Activated naive CD8-positive, alpha-beta T cell (primary cell): ENCODE measurements at regions not wholly inside any gene's neighbourhood (a gene's known extent, or its start where the extent isn't known, plus 50 kb on each side); places are given as distances from the start of the nearest gene placed in this dataset.
"Not testable (repeated sequence)": the region's sequence is repeated elsewhere in the genome, so short reads cannot be mapped to it uniquely, and the experiment has no call there.

ENCODE experiments used
- H3K27ac Mint-ChIP-seq: one replicate; pipeline ENCODE4 v1.8.0; 2021; ENCODE audit warnings: mixed read lengths
- H3K27me3 Mint-ChIP-seq: one replicate; pipeline ENCODE4 v1.8.0; 2021; ENCODE audit warnings: mixed read lengths
- H3K36me3 Mint-ChIP-seq: one replicate; pipeline ENCODE4 v1.8.0; 2021; ENCODE audit warnings: mixed read lengths
- H3K4me1 Mint-ChIP-seq: one replicate; pipeline ENCODE4 v1.8.0; 2021; ENCODE audit warnings: low read depth, mixed read lengths
- H3K4me3 Mint-ChIP-seq: one replicate; pipeline ENCODE4 v1.8.0; 2021; ENCODE audit warnings: mild to moderate bottlenecking, mixed read lengths
- H3K9me3 Mint-ChIP-seq: one replicate; pipeline ENCODE4 v1.8.0; 2021; ENCODE audit warnings: low read depth, mixed read lengths

GRCh38 chr6:92710048-92710447, 709.3 kb downstream of the EPHA7 start:
- no peak overlapping the region for H3K4me3 Mint-ChIP-seq
- no peaks in the 10 kb centered on the region for H3K4me1 Mint-ChIP-seq
- no peak overlapping the region for H3K27ac Mint-ChIP-seq
- H3K36me3 Mint-ChIP-seq: no peaks in the 10 kb centered on the region
- H3K27me3 Mint-ChIP-seq: no peaks in the 10 kb centered on the region
- no peaks in the 10 kb centered on the region for H3K9me3 Mint-ChIP-seq

GRCh38 chr6:92708945-92709344, 710.4 kb downstream of the EPHA7 start:
- H3K27ac Mint-ChIP-seq: no peak overlapping the region
- H3K36me3 Mint-ChIP-seq: no peaks in the 10 kb centered on the region
- H3K9me3 Mint-ChIP-seq: no peaks in the 10 kb centered on the region
- H3K4me1 Mint-ChIP-seq: no peaks in the 10 kb centered on the region
- H3K4me3 Mint-ChIP-seq: no peak overlapping the region
- no peaks in the 10 kb centered on the region for H3K27me3 Mint-ChIP-seq

GRCh38 chr6:92708270-92708669, 711.1 kb downstream of the EPHA7 start:
- Mint-ChIP-seq H3K27me3 (no peaks in the 10 kb centered on the region), H3K4me3 (no peak overlapping the region), H3K9me3 (no peaks in the 10 kb centered on the region), H3K4me1 (no peaks in the 10 kb centered on the region), H3K36me3 (no peaks in the 10 kb centered on the region), H3K27ac (no peak overlapping the region)

GRCh38 chr6:92706976-92707375, 712.4 kb downstream of the EPHA7 start:
- H3K9me3 Mint-ChIP-seq: no peaks in the 10 kb centered on the region
- no peaks in the 10 kb centered on the region for H3K4me1 Mint-ChIP-seq
- H3K36me3 Mint-ChIP-seq: no peaks in the 10 kb centered on the region
- no peak overlapping the region for H3K27ac Mint-ChIP-seq
- no peak overlapping the region for H3K4me3 Mint-ChIP-seq
- no peaks in the 10 kb centered on the region for H3K27me3 Mint-ChIP-seq

GRCh38 chr6:92701425-92702096, 717.8 kb downstream of the EPHA7 start:
- no peaks in the 10 kb centered on the region for H3K9me3 Mint-ChIP-seq

GRCh38 chr6:92700411-92700810, 718.9 kb downstream of the EPHA7 start:
- Mint-ChIP-seq H3K4me3 (no peak overlapping the region), H3K36me3 (no peaks in the 10 kb centered on the region), H3K27ac (no peak overlapping the region), H3K4me1 (no peaks in the 10 kb centered on the region), H3K27me3 (no peaks in the 10 kb centered on the region), H3K9me3 (no peaks in the 10 kb centered on the region)

More at GRCh38 chr6:92701425-92702096, 717.8 kb downstream of the EPHA7 start:
- Mint-ChIP-seq H3K4me3 (no peak overlapping the region), H3K4me1 (no peaks in the 10 kb centered on the region), H3K36me3 (no peaks in the 10 kb centered on the region), H3K27ac (no peak overlapping the region), H3K27me3 (no peaks in the 10 kb centered on the region)

GRCh38 chr6:92690997-92691599, 728.3 kb downstream of the EPHA7 start:
- H3K9me3 Mint-ChIP-seq: peaks cover 9% of the 10 kb centered on the region
- no peaks in the 10 kb centered on the region for H3K27me3 Mint-ChIP-seq
- H3K4me3 Mint-ChIP-seq: no peak overlapping the region
- H3K4me1 Mint-ChIP-seq: no peaks in the 10 kb centered on the region
- H3K27ac Mint-ChIP-seq: no peak overlapping the region
- no peaks in the 10 kb centered on the region for H3K36me3 Mint-ChIP-seq

- H3K27me3 Mint-ChIP-seq: no peaks in the 10 kb centered on the region
- no peaks in the 10 kb centered on the region for H3K36me3 Mint-ChIP-seq
- no peaks in the 10 kb centered on the region for H3K4me1 Mint-ChIP-seq
- no peak overlapping the region for H3K4me3 Mint-ChIP-seq
- H3K9me3 Mint-ChIP-seq: peaks cover 11% of the 10 kb centered on the region
- H3K27ac Mint-ChIP-seq: no peak overlapping the region
Measured at GRCh38 chr6:92688342-92688741, 731.0 kb downstream of the EPHA7 start.

GRCh38 chr6:92687278-92687677, 732.1 kb downstream of the EPHA7 start:
- H3K27ac Mint-ChIP-seq: no peak overlapping the region
- H3K27me3 Mint-ChIP-seq: no peaks in the 10 kb centered on the region
- H3K4me3 Mint-ChIP-seq: no peak overlapping the region
- H3K36me3 Mint-ChIP-seq: no peaks in the 10 kb centered on the region
- H3K9me3 Mint-ChIP-seq: peaks cover 11% of the 10 kb centered on the region
- H3K4me1 Mint-ChIP-seq: no peaks in the 10 kb centered on the region

- Mint-ChIP-seq H3K9me3 (peaks cover 11% of the 10 kb centered on the region), H3K27ac (no peak overlapping the region), H3K4me1 (no peaks in the 10 kb centered on the region), H3K4me3 (no peak overlapping the region), H3K27me3 (no peaks in the 10 kb centered on the region), H3K36me3 (no peaks in the 10 kb centered on the region)
Measured at GRCh38 chr6:92684386-92684785, 735.0 kb downstream of the EPHA7 start.

GRCh38 chr6:92683748-92684147, 735.6 kb downstream of the EPHA7 start:
- H3K4me3 Mint-ChIP-seq: no peak overlapping the region
- H3K36me3 Mint-ChIP-seq: no peaks in the 10 kb centered on the region
- no peaks in the 10 kb centered on the region for H3K4me1 Mint-ChIP-seq
- H3K9me3 Mint-ChIP-seq: peaks cover 11% of the 10 kb centered on the region
- H3K27me3 Mint-ChIP-seq: no peaks in the 10 kb centered on the region
- no peak overlapping the region for H3K27ac Mint-ChIP-seq

GRCh38 chr6:92682516-92683398, 736.6 kb downstream of the EPHA7 start:
- H3K27me3 Mint-ChIP-seq: no peaks in the 10 kb centered on the region

GRCh38 chr6:92681401-92681800, 738.0 kb downstream of the EPHA7 start:
- Mint-ChIP-seq H3K9me3 (peaks cover 2% of the 10 kb centered on the region), H3K36me3 (no peaks in the 10 kb centered on the region), H3K27ac (no peak overlapping the region), H3K4me3 (no peak overlapping the region), H3K27me3 (no peaks in the 10 kb centered on the region), H3K4me1 (no peaks in the 10 kb centered on the region)

More at GRCh38 chr6:92682516-92683398, 736.6 kb downstream of the EPHA7 start:
- H3K4me1 Mint-ChIP-seq: no peaks in the 10 kb centered on the region
- H3K4me3 Mint-ChIP-seq: no peak overlapping the region
- no peak overlapping the region for H3K27ac Mint-ChIP-seq
- no peaks in the 10 kb centered on the region for H3K36me3 Mint-ChIP-seq
- H3K9me3 Mint-ChIP-seq: peaks cover 7% of the 10 kb centered on the region

- H3K4me1 Mint-ChIP-seq, H3K4me3 Mint-ChIP-seq, H3K36me3 Mint-ChIP-seq, H3K27me3 Mint-ChIP-seq, H3K27ac Mint-ChIP-seq: not testable (repeated sequence)
- peaks cover 15% of the 10 kb centered on the region for H3K9me3 Mint-ChIP-seq
Measured at GRCh38 chr6:92671462-92671861, 747.9 kb downstream of the EPHA7 start.

- no peak overlapping the region for H3K27ac Mint-ChIP-seq
- peaks cover 7% of the 10 kb centered on the region for H3K9me3 Mint-ChIP-seq
- no peaks in the 10 kb centered on the region for H3K4me1 Mint-ChIP-seq
- no peaks in the 10 kb centered on the region for H3K36me3 Mint-ChIP-seq
- no peak overlapping the region for H3K4me3 Mint-ChIP-seq
- no peaks in the 10 kb centered on the region for H3K27me3 Mint-ChIP-seq
Measured at GRCh38 chr6:92667843-92668242, 751.5 kb downstream of the EPHA7 start.
